NCI-H146 (cell line): ENCODE measurements at regions not wholly inside any gene's neighbourhood (a gene's known extent, or its start where the extent isn't known, plus 50 kb on each side); places are given as distances from the start of the nearest gene placed in this dataset.
"Not testable (repeated sequence)": the region's sequence is repeated elsewhere in the genome, so short reads cannot be mapped to it uniquely, and the experiment has no call there.

Experiments used
- DNase-seq: peaks from one replicate; lab custom pipeline; 2025; lab: John Stamatoyannopoulos, UW

- no peak for DNase-seq
Observed at GRCh38 chr17:54191261-54191660, 368.5 kb downstream of the KIF2B start.

GRCh38 chr17:54194268-54194667 is 371.5 kb downstream of the KIF2B start:
- no peak for DNase-seq

- DNase-seq = no peak
Observed at GRCh38 chr17:54196751-54197150, 374.0 kb downstream of the KIF2B start.

DNA sequence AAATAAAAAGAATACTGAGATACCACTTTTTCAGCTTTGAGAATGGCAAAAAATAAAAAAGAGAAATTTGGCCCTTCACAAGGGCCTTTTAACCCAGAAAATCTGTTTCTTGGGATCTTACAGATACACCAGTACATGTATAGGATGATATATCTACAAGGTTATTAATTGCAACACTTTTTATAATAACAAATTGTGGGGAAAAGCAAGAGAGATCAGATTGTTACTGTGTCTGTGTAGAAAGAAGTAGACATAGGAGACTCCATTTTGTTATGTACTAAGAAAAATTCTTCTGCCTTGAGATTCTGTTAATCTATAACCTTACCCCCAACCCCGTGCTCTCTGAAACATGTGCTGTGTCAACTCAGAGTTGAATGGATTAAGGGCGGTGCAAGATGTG is 378.7 kb downstream of the KIF2B start:
- DNase-seq = not testable (repeated sequence)

DNA sequence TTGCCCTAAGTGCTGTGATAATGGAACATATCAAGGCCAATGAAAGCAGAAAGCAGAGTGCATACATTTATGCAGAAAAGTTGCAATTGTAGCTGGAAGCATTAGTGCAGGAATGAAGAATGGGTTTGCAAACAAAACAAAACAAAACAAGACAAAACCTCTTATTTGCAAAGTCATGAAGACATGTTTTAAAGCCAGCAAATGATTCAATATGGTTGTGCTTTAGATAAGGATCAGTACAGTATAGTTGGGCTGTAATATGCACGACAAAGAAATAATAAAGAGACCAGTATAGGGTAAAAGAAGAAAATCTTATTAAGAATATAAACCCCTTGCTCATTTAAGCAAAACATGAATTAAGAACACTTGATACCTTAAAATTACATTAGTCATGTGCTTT is 398.1 kb downstream of the KIF2B start:
- no peak for DNase-seq

GRCh38 chr17:54221499-54221898 is 398.8 kb downstream of the KIF2B start:
- DNase-seq = no peak

- DNase-seq = no peak
Observed at GRCh38 chr17:54235571-54235970, 412.8 kb downstream of the KIF2B start.

GRCh38 chr17:54237911-54238515 is 415.3 kb downstream of the KIF2B start:
- DNase-seq = no peak

DNA sequence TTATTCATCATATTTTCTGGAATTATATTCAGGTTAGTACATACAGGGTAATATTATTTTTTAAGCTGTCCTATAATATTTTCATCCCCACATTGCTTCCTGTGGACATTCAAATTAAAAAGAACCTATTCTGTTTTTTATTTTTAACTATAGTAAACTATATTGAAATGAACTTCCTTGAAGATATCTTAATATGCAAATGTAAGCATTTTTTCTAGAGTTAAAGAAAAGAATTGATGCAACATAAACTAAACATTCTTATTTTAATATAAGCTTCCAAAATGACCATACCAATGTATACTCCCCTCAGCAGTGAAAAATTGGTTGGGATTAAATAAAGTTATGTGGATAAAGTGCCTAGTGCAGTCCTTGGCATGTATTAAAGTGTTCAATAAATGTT is 416.6 kb downstream of the KIF2B start:
- DNase-seq = no peak

- no peak for DNase-seq
Observed at GRCh38 chr17:54255696-54256095, 433.0 kb downstream of the KIF2B start.

DNA sequence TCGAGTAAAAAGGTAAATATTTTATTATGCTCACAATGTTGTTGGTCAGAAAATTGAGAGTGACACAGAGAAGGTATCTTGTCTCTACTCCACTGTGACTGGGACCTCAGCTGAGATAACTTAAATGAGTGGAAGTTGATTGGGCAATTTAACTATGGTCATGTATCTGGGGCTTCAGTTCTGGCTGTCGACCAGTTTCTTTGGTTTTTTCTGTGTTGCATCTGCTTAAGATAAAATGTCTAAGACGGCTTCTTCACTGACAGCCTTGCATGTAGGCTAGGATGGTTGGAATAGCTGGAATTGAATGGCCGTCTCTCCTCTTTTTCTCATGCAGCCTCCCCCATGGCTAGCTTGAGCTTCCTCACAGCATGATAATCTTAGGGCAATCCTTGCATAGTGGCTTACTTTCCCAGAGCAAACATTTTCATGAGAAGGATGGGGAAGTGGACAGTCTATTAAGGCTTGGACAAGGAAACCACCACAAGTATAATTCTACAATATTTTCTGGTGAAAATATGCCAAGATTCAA is 433.7 kb downstream of the KIF2B start:
- DNase-seq = no peak

DNA sequence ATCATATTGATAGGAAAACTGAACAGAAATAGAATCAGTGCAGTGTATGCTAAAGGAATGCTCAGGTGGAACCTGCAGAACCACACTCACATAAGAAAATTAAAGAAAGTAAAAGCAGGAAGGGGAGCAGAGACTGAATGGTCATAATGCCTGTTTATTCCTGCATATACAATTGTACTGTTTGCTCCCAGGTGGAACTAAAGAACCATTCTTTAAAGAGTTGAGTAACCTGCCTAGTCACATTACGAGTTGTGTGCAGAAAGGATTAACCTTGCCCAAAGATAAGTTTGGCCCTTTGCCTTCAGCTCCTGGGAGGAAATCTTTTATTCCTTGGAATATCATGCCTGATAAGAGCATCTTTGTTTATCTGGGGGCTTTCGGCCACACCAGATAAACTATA is 434.7 kb downstream of the KIF2B start:
- no peak for DNase-seq

GRCh38 chr17:54259476-54259875 is 436.7 kb downstream of the KIF2B start:
- no peak for DNase-seq

GRCh38 chr17:54261465-54261864 is 438.7 kb downstream of the KIF2B start:
- DNase-seq = no peak

DNA sequence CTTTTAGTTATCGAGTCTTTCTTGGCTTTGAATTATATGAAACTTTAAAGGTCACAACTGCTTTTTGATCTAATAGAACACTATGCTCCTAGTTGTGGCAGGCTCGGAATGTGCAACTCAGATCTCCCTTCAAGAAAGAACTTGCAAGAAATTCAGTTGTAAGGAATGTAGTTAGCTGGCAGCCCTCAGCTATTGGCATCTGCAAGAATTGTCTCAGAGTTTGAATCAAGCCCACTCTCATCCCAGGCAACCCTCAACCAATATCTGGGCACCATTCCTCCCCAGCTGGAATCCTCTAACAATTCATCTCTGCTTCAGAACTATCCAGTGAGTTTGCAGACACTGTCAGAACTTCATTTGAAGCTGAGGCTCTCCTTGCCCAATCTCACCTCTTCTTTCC is 447.2 kb downstream of the KIF2B start:
- DNase-seq = no peak

DNA sequence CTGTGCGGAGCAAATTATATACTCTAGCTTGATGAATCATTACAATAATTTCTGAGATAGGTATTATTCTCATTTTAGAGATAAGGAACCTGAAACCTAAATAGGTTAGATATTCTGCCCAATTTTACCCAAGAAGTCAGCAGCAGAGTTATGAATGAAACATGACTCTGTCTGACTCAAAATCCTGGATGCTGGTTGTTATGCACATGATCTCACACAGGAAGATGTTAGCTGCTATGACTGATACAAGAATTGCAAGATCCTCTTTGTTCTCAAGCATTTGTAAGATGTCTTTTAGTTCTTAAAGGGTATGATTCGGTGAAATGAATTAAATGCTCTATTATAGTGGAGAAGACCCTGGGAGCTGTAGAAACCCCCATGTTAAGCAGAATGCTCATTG is 447.8 kb downstream of the KIF2B start:
- DNase-seq = no peak

DNA sequence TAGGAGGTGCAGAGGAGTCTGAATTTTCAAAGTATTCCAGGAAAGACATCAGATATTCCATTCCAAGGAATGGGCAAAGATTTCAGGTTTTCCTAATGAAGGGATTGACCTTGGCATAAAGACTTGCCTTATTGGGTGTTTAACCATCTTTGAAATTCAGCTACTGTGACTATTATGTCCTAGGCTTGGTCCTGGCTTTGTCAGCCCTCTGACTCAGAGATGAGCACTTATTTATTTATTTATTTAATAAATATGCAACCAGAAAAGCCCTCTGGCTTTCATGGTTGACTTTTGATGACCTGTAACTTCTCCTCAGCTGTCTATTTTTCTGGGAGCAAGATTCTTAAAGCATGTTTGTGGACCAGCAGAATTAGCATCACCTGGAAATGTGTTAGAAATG is 455.1 kb downstream of the KIF2B start:
- no peak for DNase-seq

DNA sequence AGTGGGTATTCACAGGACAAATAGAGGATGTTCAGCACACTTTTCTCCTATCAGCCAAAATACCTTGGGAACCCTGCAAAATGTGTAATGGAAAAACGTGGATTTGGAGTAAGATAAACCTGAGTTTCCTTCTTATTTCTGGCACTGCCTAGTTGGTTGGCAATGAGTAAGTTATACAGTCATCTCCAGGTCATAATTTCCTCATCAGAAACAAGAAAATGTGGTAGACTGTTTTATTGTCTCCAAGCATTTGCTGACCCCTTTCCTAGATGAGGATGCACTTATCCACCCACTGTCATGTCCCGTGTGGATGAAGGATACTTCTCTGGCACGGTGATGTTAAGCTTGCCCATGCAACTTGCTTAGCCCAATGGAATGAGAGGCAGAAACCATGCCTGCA is 458.0 kb downstream of the KIF2B start:
- no peak for DNase-seq

DNA sequence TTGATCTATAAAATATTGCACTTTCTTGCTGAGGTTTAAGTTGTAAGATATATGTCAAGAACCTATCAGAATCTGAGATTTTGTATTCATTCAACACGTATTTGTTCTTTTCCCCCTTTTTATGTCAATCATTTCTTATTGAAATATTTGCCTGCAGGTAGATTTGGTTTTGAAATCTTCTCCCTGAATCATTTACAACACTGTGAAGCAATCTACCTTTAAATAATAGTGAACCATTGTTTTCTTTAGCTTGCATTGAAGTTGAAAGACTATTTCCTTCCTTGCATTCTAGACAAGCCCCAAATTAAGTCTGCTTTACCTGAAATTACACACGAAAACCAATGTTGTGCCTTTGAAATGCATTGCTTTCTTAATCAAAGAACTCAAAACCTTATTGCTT is 460.2 kb downstream of the KIF2B start:
- no peak for DNase-seq

GRCh38 chr17:54307351-54307750 is 484.6 kb downstream of the KIF2B start:
- no peak for DNase-seq

- DNase-seq = no peak
Observed at GRCh38 chr17:54324813-54325212, 502.1 kb downstream of the KIF2B start.

DNA sequence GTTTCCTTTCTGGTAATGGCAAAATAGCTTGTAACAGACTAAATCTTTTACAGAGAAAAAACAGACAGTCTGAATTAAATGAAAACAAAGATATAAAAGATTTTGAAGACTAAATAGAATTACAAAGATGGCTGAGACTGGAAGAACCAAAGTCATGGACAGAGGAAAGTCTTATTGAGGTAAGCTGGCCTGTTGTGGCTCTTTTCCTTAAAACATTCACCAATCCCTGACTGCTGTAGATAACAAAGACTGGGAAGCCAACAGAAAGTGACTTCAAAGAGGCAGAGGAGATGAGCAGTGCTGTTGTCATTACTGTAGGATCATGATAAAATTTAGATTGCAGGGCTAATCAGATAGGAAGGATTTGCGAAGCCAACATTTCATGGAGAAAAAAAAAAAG is 517.0 kb downstream of the KIF2B start:
- no peak for DNase-seq

DNA sequence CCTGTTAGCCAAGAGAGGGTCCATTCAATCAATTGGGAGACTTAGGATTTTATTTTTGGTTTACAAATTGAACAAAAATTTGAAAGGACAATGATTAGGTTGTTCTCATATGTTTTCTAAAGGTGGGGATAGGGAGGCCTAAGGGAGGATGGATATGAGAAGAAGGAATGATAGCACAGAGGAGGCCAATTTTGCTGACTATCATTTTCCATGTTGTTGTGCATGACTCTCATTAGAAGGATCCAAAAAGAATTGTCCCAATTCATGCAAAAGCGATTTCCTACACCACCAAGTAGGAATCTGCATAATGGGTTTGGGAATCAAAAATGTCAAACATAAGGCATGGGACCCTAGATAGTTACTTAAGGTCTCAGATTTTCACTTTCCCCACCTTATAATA is 524.8 kb downstream of the KIF2B start:
- DNase-seq = no peak

GRCh38 chr17:54348234-54348633 is 525.5 kb downstream of the KIF2B start:
- no peak for DNase-seq
